ENCODE measurements at regions not wholly inside any gene's neighbourhood (a gene's known extent, or its start where the extent isn't known, plus 50 kb on each side); places are given as distances from the start of the nearest gene placed in this dataset.

DNA sequence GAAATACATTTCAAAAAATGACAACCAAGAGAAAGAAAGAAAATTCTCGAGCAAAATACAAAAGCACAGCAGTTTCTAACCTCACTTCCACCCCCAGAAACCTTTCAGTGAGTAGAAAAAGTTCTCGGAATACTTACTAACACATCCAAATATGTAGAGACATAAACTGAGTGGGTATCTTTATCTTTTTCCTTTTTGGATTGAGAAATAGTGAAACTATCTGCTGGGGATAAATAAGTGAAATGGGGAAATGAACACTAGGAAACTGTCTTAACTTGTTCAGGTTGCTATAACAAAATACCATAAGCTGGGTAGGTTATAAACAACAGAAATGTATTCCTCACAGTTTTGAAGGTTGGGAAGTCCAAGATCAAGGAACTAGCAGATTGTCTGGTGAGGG, 72.0 kb downstream of the VCAM1 start:
- Mint-ChIP-seq H3K36me3 (ENCODE audit: low read depth, unreplicated experiment) (no peaks in the 10 kb centered on the region), H3K27ac (ENCODE audit: unreplicated experiment) (no peak overlapping the region), H3K27me3 (ENCODE audit: unreplicated experiment) (peaks cover 2% of the 10 kb centered on the region), H3K9me3 (ENCODE audit: unreplicated experiment) (no peaks in the 10 kb centered on the region), H3K4me3 (ENCODE audit: unreplicated experiment) (no peak overlapping the region), H3K4me1 (ENCODE audit: unreplicated experiment) (no peaks in the 10 kb centered on the region)
- DNase-seq (ENCODE audit: low spot score) = no peak
- TF ChIP-seq, protein P1, sequence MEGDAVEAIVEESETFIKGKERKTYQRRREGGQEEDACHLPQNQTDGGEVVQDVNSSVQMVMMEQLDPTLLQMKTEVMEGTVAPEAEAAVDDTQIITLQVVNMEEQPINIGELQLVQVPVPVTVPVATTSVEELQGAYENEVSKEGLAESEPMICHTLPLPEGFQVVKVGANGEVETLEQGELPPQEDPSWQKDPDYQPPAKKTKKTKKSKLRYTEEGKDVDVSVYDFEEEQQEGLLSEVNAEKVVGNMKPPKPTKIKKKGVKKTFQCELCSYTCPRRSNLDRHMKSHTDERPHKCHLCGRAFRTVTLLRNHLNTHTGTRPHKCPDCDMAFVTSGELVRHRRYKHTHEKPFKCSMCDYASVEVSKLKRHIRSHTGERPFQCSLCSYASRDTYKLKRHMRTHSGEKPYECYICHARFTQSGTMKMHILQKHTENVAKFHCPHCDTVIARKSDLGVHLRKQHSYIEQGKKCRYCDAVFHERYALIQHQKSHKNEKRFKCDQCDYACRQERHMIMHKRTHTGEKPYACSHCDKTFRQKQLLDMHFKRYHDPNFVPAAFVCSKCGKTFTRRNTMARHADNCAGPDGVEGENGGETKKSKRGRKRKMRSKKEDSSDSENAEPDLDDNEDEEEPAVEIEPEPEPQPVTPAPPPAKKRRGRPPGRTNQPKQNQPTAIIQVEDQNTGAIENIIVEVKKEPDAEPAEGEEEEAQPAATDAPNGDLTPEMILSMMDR (IDR thresholded peaks at IDR 0.05; ENCODE audit: unreplicated experiment) = no peak

DNA sequence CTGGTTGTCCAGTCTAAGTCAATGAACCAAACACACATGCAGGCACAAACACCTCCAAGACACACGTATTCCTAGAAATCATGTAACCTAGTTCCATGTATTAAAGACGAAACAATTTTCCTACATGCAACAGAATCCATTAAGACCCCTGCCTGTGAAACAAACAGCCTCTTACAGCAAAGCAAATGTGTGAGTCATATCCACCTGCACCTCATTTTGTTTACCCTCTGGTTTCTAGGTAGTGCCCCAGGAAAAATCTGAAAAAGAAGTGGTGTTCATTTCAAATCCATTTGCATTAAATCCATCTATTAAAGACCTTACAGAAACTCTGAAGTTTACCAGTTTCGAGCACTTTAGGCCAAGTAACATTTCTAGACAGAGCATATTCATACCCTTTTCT, 74.1 kb downstream of the VCAM1 start:
- H3K4me1 Mint-ChIP-seq (ENCODE audit: unreplicated experiment) = no peaks in the 10 kb centered on the region
- H3K9me3 Mint-ChIP-seq (ENCODE audit: unreplicated experiment) = no peaks in the 10 kb centered on the region
- no peak for DNase-seq (ENCODE audit: low spot score)
- TF ChIP-seq, protein P1 (IDR thresholded peaks at IDR 0.05; ENCODE audit: unreplicated experiment) = no peak
- H3K36me3 Mint-ChIP-seq (ENCODE audit: low read depth, unreplicated experiment) = no peaks in the 10 kb centered on the region
- no peak overlapping the region for H3K4me3 Mint-ChIP-seq (ENCODE audit: unreplicated experiment)
- H3K27ac Mint-ChIP-seq (ENCODE audit: unreplicated experiment) = no peak overlapping the region
- peaks cover 2% of the 10 kb centered on the region for H3K27me3 Mint-ChIP-seq (ENCODE audit: unreplicated experiment)

DNA sequence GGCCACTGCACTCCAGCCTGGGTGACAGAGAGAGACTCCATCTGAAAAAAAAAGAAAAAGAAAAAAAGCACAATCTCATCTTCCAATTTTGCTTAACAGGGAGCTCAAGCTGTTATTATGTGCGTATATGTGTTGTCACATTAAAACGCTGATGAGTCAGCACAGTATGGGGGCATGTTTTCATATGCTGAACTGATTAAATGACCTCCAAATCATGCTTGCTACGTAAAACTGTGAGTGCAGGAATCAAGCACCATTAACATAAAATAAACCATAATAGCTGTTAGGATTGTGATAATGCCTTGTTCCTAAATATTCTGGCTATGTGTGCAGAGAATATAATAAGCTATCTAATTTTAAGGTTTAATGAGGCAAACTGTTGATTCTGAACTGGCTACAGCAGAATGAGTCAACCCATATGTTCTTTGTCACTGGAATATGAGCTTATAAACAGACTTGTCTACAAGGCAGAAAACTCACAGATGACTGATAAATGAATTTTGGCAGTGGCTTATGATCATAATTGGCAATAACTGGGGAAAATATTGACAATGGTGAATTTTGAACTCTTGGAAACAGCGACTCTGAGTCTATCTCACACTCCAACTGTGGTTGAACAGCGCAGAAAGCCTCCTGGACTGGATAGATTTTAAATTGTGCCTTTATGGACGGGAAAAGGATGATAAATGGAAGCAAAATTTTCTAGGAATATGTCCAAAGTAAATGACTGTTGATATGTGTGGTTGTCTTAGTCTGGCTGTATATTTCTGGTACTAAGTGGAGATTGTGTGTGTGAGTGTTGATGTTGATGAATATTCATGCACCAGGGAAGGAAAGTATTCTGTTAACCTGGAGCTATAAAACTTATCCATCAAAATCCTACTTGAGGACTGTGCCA, 75.5 kb downstream of the VCAM1 start:
- no peaks in the 10 kb centered on the region for H3K36me3 Mint-ChIP-seq (ENCODE audit: low read depth, unreplicated experiment)
- peaks cover 3% of the 10 kb centered on the region for H3K4me1 Mint-ChIP-seq (ENCODE audit: unreplicated experiment)
- no peak overlapping the region for H3K4me3 Mint-ChIP-seq (ENCODE audit: unreplicated experiment)
- H3K27ac Mint-ChIP-seq (ENCODE audit: unreplicated experiment) = no peak overlapping the region
- TF ChIP-seq, protein P1 (IDR thresholded peaks at IDR 0.05; ENCODE audit: unreplicated experiment) = no peak
- H3K9me3 Mint-ChIP-seq (ENCODE audit: unreplicated experiment) = no peaks in the 10 kb centered on the region
- H3K27me3 Mint-ChIP-seq (ENCODE audit: unreplicated experiment) = peaks cover 2% of the 10 kb centered on the region
- DNase-seq (ENCODE audit: low spot score) = no peak

DNA sequence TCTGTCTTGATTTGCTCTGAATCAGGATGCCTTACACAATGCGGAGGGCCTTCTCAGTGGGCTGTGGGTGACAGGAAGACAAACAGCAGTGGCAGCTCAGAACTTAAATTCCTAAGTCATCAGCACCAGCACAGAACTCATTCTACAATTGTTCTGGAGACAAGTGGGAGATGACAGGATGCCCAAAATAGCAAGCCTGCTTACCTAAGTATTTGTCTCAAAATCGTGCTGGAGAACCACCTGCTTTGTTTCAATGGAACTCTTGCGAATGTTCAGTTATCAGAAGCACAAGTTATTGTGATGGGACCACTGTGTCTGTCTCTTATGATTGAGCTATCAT, 76.1 kb downstream of the VCAM1 start:
- no peaks in the 10 kb centered on the region for H3K9me3 Mint-ChIP-seq (ENCODE audit: unreplicated experiment)
- H3K4me3 Mint-ChIP-seq (ENCODE audit: unreplicated experiment) = no peak overlapping the region
- DNase-seq (ENCODE audit: low spot score) = no peak
- no peaks in the 10 kb centered on the region for H3K36me3 Mint-ChIP-seq (ENCODE audit: low read depth, unreplicated experiment)
- H3K4me1 Mint-ChIP-seq (ENCODE audit: unreplicated experiment) = peaks cover 3% of the 10 kb centered on the region
- H3K27me3 Mint-ChIP-seq (ENCODE audit: unreplicated experiment) = peaks cover 2% of the 10 kb centered on the region
- H3K27ac Mint-ChIP-seq (ENCODE audit: unreplicated experiment) = no peak overlapping the region
- TF ChIP-seq, protein P1 (IDR thresholded peaks at IDR 0.05; ENCODE audit: unreplicated experiment) = no peak

DNA sequence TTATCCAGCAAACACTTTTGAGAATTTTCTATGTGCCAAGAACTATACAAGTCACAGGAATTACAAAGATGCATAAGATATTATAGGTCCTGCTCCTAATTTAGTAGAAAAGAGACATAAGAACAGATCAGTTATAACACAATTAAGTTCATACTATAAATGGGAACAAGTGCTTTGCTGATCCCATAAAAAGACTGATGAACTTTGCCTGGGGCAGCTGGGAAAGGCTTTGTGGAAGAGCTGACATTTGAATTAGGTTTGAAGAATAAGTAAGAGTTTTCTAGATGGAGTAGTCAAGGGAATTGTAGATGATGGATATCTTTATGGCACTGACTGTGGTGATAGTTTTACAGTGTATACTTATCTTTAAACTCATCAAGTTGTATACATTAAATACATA, 76.5 kb downstream of the VCAM1 start:
- TF ChIP-seq, protein P1 (IDR thresholded peaks at IDR 0.05; ENCODE audit: unreplicated experiment) = no peak
- Mint-ChIP-seq H3K36me3 (ENCODE audit: low read depth, unreplicated experiment) (no peaks in the 10 kb centered on the region), H3K4me1 (ENCODE audit: unreplicated experiment) (peaks cover 3% of the 10 kb centered on the region), H3K27ac (ENCODE audit: unreplicated experiment) (no peak overlapping the region), H3K4me3 (ENCODE audit: unreplicated experiment) (no peak overlapping the region), H3K27me3 (ENCODE audit: unreplicated experiment) (peaks cover 2% of the 10 kb centered on the region), H3K9me3 (ENCODE audit: unreplicated experiment) (no peaks in the 10 kb centered on the region)
- no peak for DNase-seq (ENCODE audit: low spot score)

Measured in endothelial cell (in vitro differentiated cells).